GM10248 (cell line): ENCODE measurements at regions not wholly inside any gene's neighbourhood (a gene's known extent, or its start where the extent isn't known, plus 50 kb on each side); places are given as distances from the start of the nearest gene placed in this dataset.
"Not testable (repeated sequence)": the region's sequence is repeated elsewhere in the genome, so short reads cannot be mapped to it uniquely, and the experiment has no call there.

Experiments used
- CTCF ChIA-PET: fragments of 300-600 bp; sonication (Branson Sonifier 250); formaldehyde crosslinking; extraction: SDS; loops from one replicate; lab custom pipeline; 2021; ENCODE audit warnings: antibody characterized with exemption; lab: Yijun Ruan, JAX
- POLR2A ChIA-PET: fragments of 350-650 bp; sonication (Branson Sonifier 250); formaldehyde crosslinking; extraction: SDS; loops from one replicate; lab custom pipeline; 2020; ENCODE audit warnings: antibody characterized with exemption; lab: Yijun Ruan, JAX
- DNase-seq: peaks from one replicate; pipeline ENCODE4 v3.0.0; 2012; ENCODE audit errors: extremely low spot score
- CTCF ChIP-seq: IDR thresholded peaks from 2 replicates; pipeline ENCODE4 v1.5.1; 2012; ENCODE audit warnings: mild to moderate bottlenecking, low read depth; ENCODE audit errors: extremely low read depth, missing control alignments, control extremely low read depth

DNA sequence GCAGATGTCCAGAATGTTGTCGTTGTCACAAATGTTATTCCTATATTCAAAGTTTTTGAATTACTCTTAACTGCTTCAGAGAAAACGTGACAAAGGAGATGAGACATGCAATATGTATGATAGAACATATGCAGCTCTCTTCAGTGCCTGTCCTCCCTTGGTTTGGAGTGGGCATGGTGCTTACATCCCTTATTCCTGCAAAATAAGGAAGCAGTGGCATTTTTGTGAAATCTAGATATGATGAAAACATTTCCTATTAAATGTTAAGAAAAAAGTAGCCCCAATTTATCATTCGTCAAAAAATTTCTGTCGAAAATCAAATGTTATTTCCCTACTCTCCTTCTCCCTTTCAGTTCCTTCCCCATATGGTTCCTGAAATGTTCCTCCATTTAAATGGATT is 457.5 kb upstream of the FANCL start:
- POLR2A ChIA-PET, result no interaction called here
- no peak for TF ChIP-seq CTCF
- no peak for DNase-seq
- CTCF ChIA-PET, result interaction anchor here (1.4 kb wide), 1 partner anchor 8 kb away, joined by 5 read pairs; no protein-coding TSS in a partner anchor

GRCh38 chr2:58694114-58694513 is 453.0 kb upstream of the FANCL start:
- DNase-seq, CTCF ChIA-PET, POLR2A ChIA-PET: not testable (repeated sequence)

- DNase-seq, POLR2A ChIA-PET: not testable (repeated sequence)
- CTCF ChIA-PET, result interaction anchor here (1.4 kb wide), 1 partner anchor 10 kb away, joined by 4 read pairs; no protein-coding TSS in a partner anchor
Measured at GRCh38 chr2:58691041-58691440, 449.9 kb upstream of the FANCL start.

DNA sequence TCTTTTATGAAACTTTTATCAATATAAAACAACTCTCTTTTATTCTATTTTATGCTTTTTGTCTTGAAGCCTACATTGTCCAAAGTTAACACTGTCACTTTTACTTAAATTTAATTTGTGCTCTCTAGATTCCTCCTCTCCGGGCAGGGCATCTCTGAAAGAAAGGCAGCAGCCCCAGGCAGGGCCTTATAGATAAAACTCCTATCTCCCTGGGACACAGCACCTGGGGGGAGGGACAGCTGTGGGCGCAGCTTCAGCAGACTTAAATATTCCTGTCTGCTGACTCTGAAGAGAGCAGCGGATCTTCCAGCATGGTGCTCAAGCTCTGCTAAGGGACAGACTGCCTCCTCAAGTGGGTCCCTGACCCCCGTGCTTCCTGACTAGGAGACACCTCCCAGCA is 447.7 kb upstream of the FANCL start:
- no peak for TF ChIP-seq CTCF
- CTCF ChIA-PET, result no interaction called here
- DNase-seq, result no peak
- POLR2A ChIA-PET, result no interaction called here

DNA sequence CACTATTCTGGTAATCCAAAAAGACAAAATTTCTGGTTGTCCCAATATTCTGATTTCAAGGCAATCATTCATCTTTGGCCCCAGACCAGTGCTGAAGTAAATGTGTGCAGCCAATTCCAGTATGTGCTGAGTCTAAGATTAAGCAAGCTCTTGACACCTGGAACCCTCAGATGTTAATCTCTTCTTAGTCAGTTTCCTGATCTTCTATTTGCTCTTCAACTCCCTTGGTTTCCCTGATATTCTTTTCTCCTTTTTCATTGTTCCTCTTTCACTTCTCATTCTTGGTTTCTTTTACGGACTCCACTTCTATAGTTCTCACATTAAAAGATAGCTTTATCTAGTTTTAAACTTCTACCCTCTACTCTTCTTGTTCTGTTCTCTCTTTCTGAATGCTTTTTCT is 445.7 kb upstream of the FANCL start:
- CTCF ChIA-PET, result interaction anchor here (1.2 to 1.8 kb wide), 3 partner anchors 10 to 37 kb away, joined by 3 to 5 read pairs (median 3); no protein-coding TSS in a partner anchor
- POLR2A ChIA-PET, result no interaction called here
- TF ChIP-seq CTCF, result no peak
- DNase-seq, result no peak

DNA sequence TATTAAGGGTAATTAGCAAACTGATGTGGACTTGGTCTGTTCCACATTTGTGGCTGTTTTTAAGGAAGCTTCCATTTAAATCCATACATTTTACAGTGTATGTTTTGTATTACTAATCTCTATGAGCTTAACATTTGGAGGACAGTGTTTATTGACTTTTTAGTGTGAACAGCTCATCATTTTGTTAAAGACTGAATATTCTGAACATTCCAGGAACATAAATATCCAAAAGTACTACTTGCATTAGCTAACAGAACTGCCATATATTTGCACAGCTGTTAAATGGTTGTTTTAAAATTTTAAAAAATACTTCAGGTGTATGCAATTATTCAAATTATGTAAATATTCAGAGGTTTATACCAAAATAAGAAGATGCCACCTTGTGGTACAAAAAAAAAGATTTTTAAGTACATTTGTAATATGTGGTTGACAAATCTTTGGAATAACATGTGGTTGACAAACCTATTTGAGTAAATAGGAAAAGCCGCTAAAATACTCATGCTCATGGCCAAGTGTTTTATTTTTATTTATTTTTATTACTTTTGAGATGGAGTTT is 439.7 kb upstream of the FANCL start:
- no peak for DNase-seq
- ChIA-PET POLR2A (no interaction called here), CTCF (interaction anchor here (0.7 to 1.3 kb wide), 4 partner anchors 10 to 18 kb away, joined by 3 to 4 read pairs (median 4); no protein-coding TSS in a partner anchor)
- TF ChIP-seq CTCF, result no peak

DNA sequence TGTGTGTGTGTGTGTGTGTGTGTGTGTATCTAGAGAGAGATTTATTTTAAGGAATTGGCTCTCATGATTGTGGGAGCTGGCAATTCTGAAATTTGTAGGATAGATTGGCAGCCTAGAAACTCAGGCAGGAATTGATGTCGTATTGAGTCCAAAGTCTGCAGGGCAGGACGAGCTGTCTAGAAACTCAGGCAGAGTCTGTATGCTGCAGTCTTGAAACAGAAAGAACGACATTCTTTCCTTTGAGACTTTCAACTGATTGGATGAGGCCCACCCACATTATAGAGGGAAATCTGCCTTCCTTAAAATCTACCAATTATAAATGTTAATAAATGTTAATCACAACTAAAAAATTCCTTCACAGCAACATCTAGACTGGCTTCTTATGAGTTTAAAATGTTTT is 436.6 kb upstream of the FANCL start:
- ChIA-PET CTCF (no interaction called here), POLR2A (no interaction called here)
- no peak for DNase-seq
- no peak for TF ChIP-seq CTCF

DNA sequence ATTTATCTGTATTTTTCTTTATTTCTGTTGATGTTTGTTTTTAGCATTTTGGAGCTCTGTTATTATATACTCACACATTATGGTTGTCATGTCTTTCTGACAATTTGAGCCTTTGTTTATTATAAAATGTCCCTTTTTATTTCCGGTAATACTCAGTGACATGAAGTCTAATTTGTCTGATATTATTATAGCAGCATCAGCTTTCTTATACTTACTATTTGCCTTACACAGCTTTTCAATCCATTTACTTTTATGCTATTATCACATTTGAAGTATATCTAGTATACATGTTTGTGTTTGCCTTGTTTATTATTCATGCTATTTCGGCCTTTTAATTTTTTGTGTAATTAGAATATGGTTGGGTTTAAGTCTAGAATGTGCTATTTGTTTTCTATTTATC is 430.6 kb upstream of the FANCL start:
- no peak for TF ChIP-seq CTCF
- ChIA-PET CTCF (no interaction called here), POLR2A (no interaction called here)
- DNase-seq, result no peak
